ENCODE measurements at regions not wholly inside any gene's neighbourhood (a gene's known extent, or its start where the extent isn't known, plus 50 kb on each side); places are given as distances from the start of the nearest gene placed in this dataset.

DNA sequence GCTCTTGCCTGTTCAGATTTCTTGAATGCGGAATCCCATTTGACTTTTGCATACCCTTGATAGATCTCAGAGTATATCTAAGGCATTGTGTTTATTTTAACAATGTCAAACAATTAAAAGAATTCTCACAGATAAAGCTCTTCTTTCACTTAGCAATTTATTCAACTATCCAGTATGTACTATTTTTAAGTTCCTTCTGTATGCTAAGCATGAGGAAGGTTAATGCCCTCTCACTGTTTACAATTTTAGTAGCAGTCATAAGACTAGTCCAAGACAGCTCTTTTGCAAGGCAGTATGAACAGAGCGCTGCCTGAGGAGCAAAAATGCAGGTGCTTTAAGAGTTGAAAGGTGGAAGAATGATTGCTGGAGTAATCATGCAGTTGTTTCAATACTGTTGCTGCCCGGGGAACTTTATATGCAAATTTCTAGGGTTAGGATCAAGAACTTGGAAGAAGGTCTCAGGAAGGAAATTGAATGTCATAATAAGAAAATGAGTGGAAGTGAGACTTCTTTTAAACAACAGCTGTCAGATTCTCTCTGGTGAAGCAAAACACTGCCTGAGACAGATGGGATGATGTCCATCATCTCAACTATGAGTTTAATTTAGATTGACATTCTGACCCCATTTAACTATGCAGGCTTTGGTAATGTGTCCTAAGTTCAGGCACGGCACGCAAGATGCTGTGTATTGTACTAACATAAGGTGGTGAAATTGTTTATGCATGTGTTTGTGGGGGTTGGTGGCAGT lies 1303.5 kb upstream of the CITED2 start:
- H3K4me1 ChIP-seq (replicated peaks in 1 of 2; ENCODE audit: control insufficient read depth in 2 of 2, insufficient read depth in 2 of 2, low read length in 2 of 2): no peaks in the 10 kb centered on the region
- no peak overlapping the region for H3K4me2 ChIP-seq (ENCODE audit: insufficient read depth, low read length)
- H4K20me1 ChIP-seq (replicated peaks; ENCODE audit: control insufficient read depth, insufficient read depth, low read length): no peaks in the 10 kb centered on the region
- no TSS peak for BruUV-seq (replicated peaks)
- no peak for ATAC-seq
- ChIA-PET POLR2A (interaction anchor here (0.6 kb wide), 1 partner anchor 683 kb away, joined by 3 read pairs; no protein-coding TSS in a partner anchor), CTCF (ENCODE audit: low intra/inter-chr PET ratio) (no interaction called here)
- no peaks in the 10 kb centered on the region for H3K79me2 ChIP-seq (ENCODE audit: control insufficient read depth, insufficient read depth, low read length)
- H3K27ac ChIP-seq (ENCODE audit: extremely low read depth, low read depth, low read length): no peak overlapping the region
- no peak for DNase-seq (ENCODE audit: extremely low read depth in 1 of 4, low spot score in 3 of 4)
- FAIRE-seq: no peak
- H3K27me3 ChIP-seq (ENCODE audit: control insufficient read depth in 2 of 2, insufficient read depth in 2 of 2, low read length in 2 of 2): no peaks in the 10 kb centered on the region
- in situ Hi-C loops (cut with MboI): no loop called here
- H3K36me3 ChIP-seq (ENCODE audit: control insufficient read depth, insufficient read depth, low read length): no peaks in the 10 kb centered on the region
- 0 out of 2 replicates have a peak overlapping the region, but pooled peaks have one; percentile 58 for H2AFZ ChIP-seq (ENCODE audit: low read depth, low read length)
- no peaks in the 10 kb centered on the region for H3K9me3 ChIP-seq (replicated peaks; ENCODE audit: control insufficient read depth, insufficient read depth, low read depth, low read length)
- H3K9ac ChIP-seq (ENCODE audit: insufficient read depth in 1 of 2, low read depth in 2 of 2, low read length in 2 of 2): no peak overlapping the region
- TF ChIP-seq PHF20 (IDR thresholded peaks at IDR 0.05; ENCODE audit: partially characterized antibody): no peak
- no peak for TF ChIP-seq BRD9 (IDR thresholded peaks at IDR 0.05; ENCODE audit: low read depth, partially characterized antibody)
- no peak for TF ChIP-seq ELF1 (tag; IDR thresholded peaks at IDR 0.05)
- TF ChIP-seq ATF3 (IDR thresholded peaks at IDR 0.05): no peak
- TF ChIP-seq ATF3 (CRISPR knock-in tag; conservative IDR thresholded peaks at IDR 0.05): no peak
- TF ChIP-seq HIVEP1 (CRISPR knock-in tag; IDR thresholded peaks at IDR 0.05): no peak
- TF ChIP-seq PRMT5 (CRISPR knock-in tag; IDR thresholded peaks at IDR 0.05): no peak
- no peak for TF ChIP-seq BCL6 (CRISPR knock-in tag; IDR thresholded peaks at IDR 0.05)
- no peak for TF ChIP-seq BRF2 (IDR thresholded peaks at IDR 0.05; ENCODE audit: borderline replicate concordance, insufficient read depth, insufficient read length)
- TF ChIP-seq POLR2AphosphoS2 (IDR thresholded peaks at IDR 0.05; ENCODE audit: low read length): no peak
- no peak for TF ChIP-seq NR2C2 (CRISPR knock-in tag; IDR thresholded peaks at IDR 0.05)
- no peak for TF ChIP-seq NR2C2 (tag; IDR thresholded peaks at IDR 0.05)
- no peak for TF ChIP-seq NR4A1 (CRISPR knock-in tag; IDR thresholded peaks at IDR 0.05)
- no peak for TF ChIP-seq NR4A1 (tag; IDR thresholded peaks at IDR 0.05)
- TF ChIP-seq, protein P1, sequence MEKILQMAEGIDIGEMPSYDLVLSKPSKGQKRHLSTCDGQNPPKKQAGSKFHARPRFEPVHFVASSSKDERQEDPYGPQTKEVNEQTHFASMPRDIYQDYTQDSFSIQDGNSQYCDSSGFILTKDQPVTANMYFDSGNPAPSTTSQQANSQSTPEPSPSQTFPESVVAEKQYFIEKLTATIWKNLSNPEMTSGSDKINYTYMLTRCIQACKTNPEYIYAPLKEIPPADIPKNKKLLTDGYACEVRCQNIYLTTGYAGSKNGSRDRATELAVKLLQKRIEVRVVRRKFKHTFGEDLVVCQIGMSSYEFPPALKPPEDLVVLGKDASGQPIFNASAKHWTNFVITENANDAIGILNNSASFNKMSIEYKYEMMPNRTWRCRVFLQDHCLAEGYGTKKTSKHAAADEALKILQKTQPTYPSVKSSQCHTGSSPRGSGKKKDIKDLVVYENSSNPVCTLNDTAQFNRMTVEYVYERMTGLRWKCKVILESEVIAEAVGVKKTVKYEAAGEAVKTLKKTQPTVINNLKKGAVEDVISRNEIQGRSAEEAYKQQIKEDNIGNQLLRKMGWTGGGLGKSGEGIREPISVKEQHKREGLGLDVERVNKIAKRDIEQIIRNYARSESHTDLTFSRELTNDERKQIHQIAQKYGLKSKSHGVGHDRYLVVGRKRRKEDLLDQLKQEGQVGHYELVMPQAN (IDR thresholded peaks at IDR 0.05; ENCODE audit: borderline replicate concordance): no peak
- no peaks in the 10 kb centered on the region for H3K9me1 ChIP-seq (ENCODE audit: control insufficient read depth, insufficient read depth, low read length)
- no peak overlapping the region for H3K4me3 ChIP-seq
- 33% methylated on average over 5 of the region's 5 CpGs for WGBS (ENCODE audit: insufficient coverage, low coverage, missing lambda C conversion rate)
- intact Hi-C loops (cut with micrococcal nuclease): no loop called here

Measured in K562 (cell line).